ENCODE measurements at regions not wholly inside any gene's neighbourhood (a gene's known extent, or its start where the extent isn't known, plus 50 kb on each side); places are given as distances from the start of the nearest gene placed in this dataset.
A peak's percentile ranks its signal among the peaks of the same experiment; 100 is the strongest.

DNA sequence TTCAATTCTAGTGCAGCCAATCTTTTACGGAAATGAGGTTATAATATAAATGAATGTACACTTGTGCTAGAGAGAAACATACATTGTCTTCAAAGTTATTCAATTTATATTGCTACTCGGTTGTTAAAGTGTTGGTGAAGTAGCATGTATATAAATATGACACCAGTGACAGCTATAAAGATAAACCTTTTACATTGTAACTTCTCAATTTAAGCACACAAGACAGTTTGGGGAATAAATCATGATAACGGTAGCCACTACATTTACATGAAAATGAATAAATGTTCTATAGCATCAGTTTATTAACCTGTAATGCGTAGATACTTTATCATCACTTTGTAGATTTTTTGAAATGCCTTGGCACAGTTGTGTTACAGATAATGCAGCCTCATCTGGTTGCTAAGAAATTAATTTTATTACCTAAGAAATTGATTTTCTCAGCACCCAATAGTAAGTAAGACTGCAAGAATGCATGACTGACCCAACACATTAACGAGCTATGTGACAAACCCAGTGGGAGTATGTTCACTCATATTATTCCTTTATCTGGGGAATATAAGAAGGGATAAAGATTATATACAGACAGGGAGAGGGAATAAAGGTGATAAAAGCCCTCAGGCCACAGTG is 283.9 kb upstream of the NPVF start:
- Mint-ChIP-seq H3K27ac (no peak overlapping the region), H3K9me3 (peaks cover 2% of the 10 kb centered on the region), H3K36me3 (ENCODE audit: low read depth) (no peaks in the 10 kb centered on the region), H3K4me1 (no peaks in the 10 kb centered on the region), H3K27me3 (peaks cover 5% of the 10 kb centered on the region), H3K4me3 (no peak overlapping the region)
- ChIA-PET CTCF (no interaction called here), POLR2A (no interaction called here)
- TF ChIP-seq, protein P1, sequence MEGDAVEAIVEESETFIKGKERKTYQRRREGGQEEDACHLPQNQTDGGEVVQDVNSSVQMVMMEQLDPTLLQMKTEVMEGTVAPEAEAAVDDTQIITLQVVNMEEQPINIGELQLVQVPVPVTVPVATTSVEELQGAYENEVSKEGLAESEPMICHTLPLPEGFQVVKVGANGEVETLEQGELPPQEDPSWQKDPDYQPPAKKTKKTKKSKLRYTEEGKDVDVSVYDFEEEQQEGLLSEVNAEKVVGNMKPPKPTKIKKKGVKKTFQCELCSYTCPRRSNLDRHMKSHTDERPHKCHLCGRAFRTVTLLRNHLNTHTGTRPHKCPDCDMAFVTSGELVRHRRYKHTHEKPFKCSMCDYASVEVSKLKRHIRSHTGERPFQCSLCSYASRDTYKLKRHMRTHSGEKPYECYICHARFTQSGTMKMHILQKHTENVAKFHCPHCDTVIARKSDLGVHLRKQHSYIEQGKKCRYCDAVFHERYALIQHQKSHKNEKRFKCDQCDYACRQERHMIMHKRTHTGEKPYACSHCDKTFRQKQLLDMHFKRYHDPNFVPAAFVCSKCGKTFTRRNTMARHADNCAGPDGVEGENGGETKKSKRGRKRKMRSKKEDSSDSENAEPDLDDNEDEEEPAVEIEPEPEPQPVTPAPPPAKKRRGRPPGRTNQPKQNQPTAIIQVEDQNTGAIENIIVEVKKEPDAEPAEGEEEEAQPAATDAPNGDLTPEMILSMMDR (IDR thresholded peaks at IDR 0.05): no peak
- DNase-seq (no peak), ATAC-seq (ENCODE audit: low read depth) (no peak)
- intact Hi-C loops (cut with micrococcal nuclease): no loop called here

DNA sequence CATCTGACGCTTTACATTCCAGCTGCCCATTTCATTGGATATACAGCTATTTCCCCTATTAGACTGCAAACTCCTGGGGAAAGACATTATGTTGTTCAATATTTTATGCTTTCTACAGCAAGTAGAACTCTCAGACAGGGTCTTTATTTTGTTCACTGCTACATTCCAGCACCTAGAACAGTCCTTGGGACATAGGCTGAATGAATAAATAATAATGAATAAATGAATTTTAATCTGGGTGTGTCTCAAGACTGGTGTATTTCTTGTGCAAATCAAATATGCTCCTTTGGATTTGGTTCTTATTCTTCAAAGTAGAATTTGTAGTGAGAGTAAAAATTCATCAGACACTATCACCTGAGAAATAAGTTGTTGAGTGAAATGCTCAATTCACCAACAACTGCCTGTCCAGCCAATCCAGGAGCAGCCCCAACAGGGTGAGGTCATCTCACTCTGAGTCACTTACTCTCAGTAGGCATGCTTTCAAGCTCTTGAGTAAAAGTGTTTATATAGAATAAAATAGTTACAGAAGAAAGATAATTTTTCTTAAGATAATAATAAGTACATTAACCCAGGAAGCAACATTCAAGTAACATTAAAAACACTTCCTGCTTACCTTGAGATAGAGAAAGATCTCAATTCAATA is 287.5 kb upstream of the NPVF start:
- DNase-seq: no peak
- CTCF ChIA-PET: no interaction called here
- Mint-ChIP-seq H3K9me3 (no peaks in the 10 kb centered on the region), H3K27ac (no peak overlapping the region), H3K4me3 (no peak overlapping the region), H3K4me1 (peaks cover 12% of the 10 kb centered on the region), H3K36me3 (ENCODE audit: low read depth) (no peaks in the 10 kb centered on the region), H3K27me3 (peaks cover 5% of the 10 kb centered on the region)
- TF ChIP-seq, protein P1 (IDR thresholded peaks at IDR 0.05): no peak
- intact Hi-C loops (cut with micrococcal nuclease): no loop called here
- no peak for ATAC-seq (ENCODE audit: low read depth)
- POLR2A ChIA-PET: no interaction called here

DNA sequence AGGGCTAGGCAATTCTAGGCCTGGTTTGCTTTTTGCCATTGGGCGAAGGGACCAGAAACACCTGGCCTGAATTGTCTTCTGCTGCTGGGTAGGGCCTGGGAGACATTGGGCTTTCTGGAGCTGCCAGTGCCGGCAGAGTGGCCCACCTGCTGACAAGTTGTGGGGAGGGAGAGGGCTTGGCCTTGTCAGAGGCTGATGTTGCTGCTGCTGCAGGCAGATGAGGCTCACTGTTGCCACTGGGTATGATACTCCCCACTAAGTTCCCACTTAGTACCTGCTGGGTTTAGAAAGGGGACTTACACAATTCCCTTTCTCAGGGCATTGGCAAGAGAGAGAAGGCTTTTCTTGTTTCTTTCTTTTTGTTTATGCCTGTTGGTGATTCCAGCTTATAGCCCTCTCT is 289.6 kb upstream of the NPVF start:
- ATAC-seq (ENCODE audit: low read depth) (no peak), DNase-seq (no peak)
- H3K36me3 Mint-ChIP-seq (ENCODE audit: low read depth): no peaks in the 10 kb centered on the region
- TF ChIP-seq, protein P1 (IDR thresholded peaks at IDR 0.05): no peak
- intact Hi-C loops (cut with micrococcal nuclease): no loop called here
- peaks cover 22% of the 10 kb centered on the region for H3K4me1 Mint-ChIP-seq
- POLR2A ChIA-PET: no interaction called here
- CTCF ChIA-PET: no interaction called here
- H3K27ac Mint-ChIP-seq: no peak overlapping the region
- peaks cover 5% of the 10 kb centered on the region for H3K27me3 Mint-ChIP-seq
- H3K4me3 Mint-ChIP-seq: no peak overlapping the region
- no peaks in the 10 kb centered on the region for H3K9me3 Mint-ChIP-seq

DNA sequence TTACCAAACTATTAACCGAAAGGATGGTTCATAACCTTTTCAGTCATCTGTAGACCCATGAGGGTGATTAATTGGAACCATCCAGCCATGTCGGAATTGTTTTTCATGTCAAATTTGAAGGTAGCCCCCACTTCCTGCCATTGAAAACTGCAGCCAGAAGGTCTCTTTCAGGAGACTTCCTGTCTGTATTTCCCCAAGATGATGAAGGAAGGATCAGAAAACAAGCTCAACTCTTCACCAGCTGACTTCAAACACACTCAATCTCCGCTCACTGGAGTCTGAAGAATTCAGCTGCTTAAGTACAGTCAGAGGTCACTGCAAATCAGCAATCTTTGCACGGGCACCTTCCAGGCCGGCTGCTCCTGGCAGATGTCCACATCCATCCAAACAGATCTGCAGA is 291.7 kb upstream of the NPVF start:
- CTCF ChIA-PET: no interaction called here
- DNase-seq (no peak), ATAC-seq (ENCODE audit: low read depth) (peak; percentile 37)
- intact Hi-C loops (cut with micrococcal nuclease): no loop called here
- H3K27me3 Mint-ChIP-seq: no peaks in the 10 kb centered on the region
- H3K4me1 Mint-ChIP-seq: peaks cover 25% of the 10 kb centered on the region
- H3K36me3 Mint-ChIP-seq (ENCODE audit: low read depth): no peaks in the 10 kb centered on the region
- TF ChIP-seq, protein P1 (IDR thresholded peaks at IDR 0.05): no peak
- H3K9me3 Mint-ChIP-seq: no peaks in the 10 kb centered on the region
- peak overlapping the region; percentile 2 for H3K4me3 Mint-ChIP-seq
- no peak overlapping the region for H3K27ac Mint-ChIP-seq
- POLR2A ChIA-PET: no interaction called here

DNA sequence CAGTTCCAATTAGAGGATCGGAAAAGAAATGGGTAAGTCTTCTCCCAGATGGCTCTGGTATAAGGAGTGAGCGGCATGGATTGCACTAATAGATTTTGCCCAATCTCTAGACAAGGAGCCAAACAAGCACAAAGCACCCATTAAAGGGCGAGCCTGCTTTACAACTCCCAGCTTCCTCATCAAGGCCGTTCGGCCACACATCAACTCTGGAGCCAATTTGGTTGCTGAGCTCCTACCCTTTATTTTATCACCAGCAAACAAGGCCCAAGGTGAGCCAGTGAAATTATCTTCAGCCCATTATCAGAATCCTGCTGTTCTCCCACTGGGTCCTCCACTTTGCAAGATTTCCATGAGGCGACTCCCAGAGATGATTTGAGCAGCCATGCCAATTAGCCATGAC is 292.2 kb upstream of the NPVF start:
- POLR2A ChIA-PET: no interaction called here

More for the DNA sequence above, 292.2 kb upstream of the NPVF start:
- Mint-ChIP-seq H3K36me3 (ENCODE audit: low read depth) (no peaks in the 10 kb centered on the region), H3K4me1 (peaks cover 25% of the 10 kb centered on the region), H3K27me3 (no peaks in the 10 kb centered on the region), H3K27ac (no peak overlapping the region), H3K9me3 (no peaks in the 10 kb centered on the region), H3K4me3 (no peak overlapping the region)
- ATAC-seq (ENCODE audit: low read depth) (no peak), DNase-seq (no peak)
- TF ChIP-seq, protein P1 (IDR thresholded peaks at IDR 0.05): no peak
- CTCF ChIA-PET: no interaction called here
- intact Hi-C loops (cut with micrococcal nuclease): no loop called here
